Endothelial cell of umbilical vein (primary cell): ENCODE measurements at regions not wholly inside any gene's neighbourhood (a gene's known extent, or its start where the extent isn't known, plus 50 kb on each side); places are given as distances from the start of the nearest gene placed in this dataset.

Source experiments
- CTCF ChIP-seq, 2 donors: IDR thresholded peaks; 1 replicate in 1 of 2; 2 replicates in 1 of 2; pipeline ENCODE4 v1.5.1; 2011; ENCODE audit warnings: low read length in 2 of 2, mild to moderate bottlenecking in 2 of 2, moderate library complexity in 2 of 2, control low read depth in 1 of 2, inconsistent platforms in 1 of 2, low read depth in 1 of 2; ENCODE audit not compliant: insufficient read depth in 1 of 2; ENCODE audit errors: extremely low read depth in 1 of 2
- MYC ChIP-seq: IDR thresholded peaks from one replicate; pipeline ENCODE4 v1.6.1; 2011; ENCODE audit warnings: mild to moderate bottlenecking, low read depth, low read length
- POLR2AphosphoS5 ChIP-seq: IDR thresholded peaks from 2 replicates; pipeline ENCODE4 v1.6.1; 2012; ENCODE audit warnings: low read depth, mild to moderate bottlenecking, control low read depth, low read length, moderate library complexity; ENCODE audit not compliant: insufficient read depth

GRCh38 chr20:52060794-52061714, 130.5 kb downstream of the ZFP64 start:
- TF ChIP-seq POLR2AphosphoS5 (no peak), MYC (no peak), CTCF (IDR thresholded peaks at IDR 0.05; ENCODE audit: extremely low read depth in 1 of 2, insufficient read depth in 1 of 2, low read depth in 1 of 2, low read length in 2 of 2) (peak; percentile 50 to 55)
